Neural cell (in vitro differentiated cells): ENCODE measurements at regions not wholly inside any gene's neighbourhood (a gene's known extent, or its start where the extent isn't known, plus 50 kb on each side); places are given as distances from the start of the nearest gene placed in this dataset.

Experiments
- CTCF ChIP-seq: fragments of 450-650 bp; IDR thresholded peaks from 2 replicates; pipeline ENCODE4 v1.5.1; 2014; ENCODE audit warnings: antibody characterized with exemption, mild to moderate bottlenecking, moderate library complexity; ENCODE audit not compliant: poor library complexity, severe bottlenecking
- EP300 ChIP-seq: fragments of 450-650 bp; conservative IDR thresholded peaks from 2 replicates; pipeline ENCODE4 v1.6.1; 2014; ENCODE audit warnings: antibody characterized with exemption, mild to moderate bottlenecking, moderate library complexity; ENCODE audit not compliant: poor library complexity, severe bottlenecking
- EZH2 ChIP-seq: fragments of 200-600, 300-800 bp; shearing (Covaris generic), sonication (generic); IDR thresholded peaks from 2 replicates; pipeline ENCODE4 v1.6.1; 2014; ENCODE audit warnings: antibody characterized with exemption, low read length, borderline replicate concordance, mild to moderate bottlenecking; ENCODE audit not compliant: insufficient read depth, poor library complexity, severe bottlenecking
- MXI1 ChIP-seq: fragments of 450-650 bp; conservative IDR thresholded peaks from 2 replicates; pipeline ENCODE4 v1.6.1; 2014; ENCODE audit warnings: antibody characterized with exemption, mild to moderate bottlenecking; ENCODE audit not compliant: poor library complexity, severe bottlenecking
- POLR2AphosphoS5 ChIP-seq: IDR thresholded peaks from 2 replicates; pipeline ENCODE4 v1.6.1; 2012
- RAD21 ChIP-seq: fragments of 450-650 bp; conservative IDR thresholded peaks from 2 replicates; pipeline ENCODE4 v1.6.1; 2014; ENCODE audit warnings: antibody characterized with exemption, mild to moderate bottlenecking, moderate library complexity
- REST ChIP-seq: IDR thresholded peaks from 2 replicates; pipeline ENCODE4 v1.6.1; 2012; ENCODE audit warnings: borderline replicate concordance
- SMC3 ChIP-seq: fragments of 450-650 bp; conservative IDR thresholded peaks from 2 replicates; pipeline ENCODE4 v1.6.1; 2014; ENCODE audit warnings: antibody characterized with exemption, mild to moderate bottlenecking, moderate library complexity; ENCODE audit not compliant: poor library complexity
- TAF1 ChIP-seq: IDR thresholded peaks from 2 replicates; pipeline ENCODE4 v1.6.1; 2012; ENCODE audit warnings: low read depth

- TF ChIP-seq EP300 (no peak), CTCF (no peak), TAF1 (no peak), POLR2AphosphoS5 (no peak), REST (no peak), SMC3 (no peak), EZH2 (no peak), RAD21 (no peak), MXI1 (no peak)
These were observed 63.4 kb upstream of the KBTBD8 start for GRCh38 chr3:66934725-66935124.
